ENCODE measurements at regions not wholly inside any gene's neighbourhood (a gene's known extent, or its start where the extent isn't known, plus 50 kb on each side); places are given as distances from the start of the nearest gene placed in this dataset.
"Not testable (repeated sequence)": the region's sequence is repeated elsewhere in the genome, so short reads cannot be mapped to it uniquely, and the experiment has no call there.

- DNase-seq (ENCODE audit: low read depth in 2 of 2): no peak
- Histone ChIP-seq H3K9me3 (ENCODE audit: control insufficient read depth, insufficient read depth, low read depth, low read length) (no peaks in the 10 kb centered on the region), H3K36me3 (ENCODE audit: control insufficient read depth, insufficient read depth, low read length) (no peaks in the 10 kb centered on the region), H3K4me3 (replicated peaks in 1 of 4; ENCODE audit: control extremely low read depth in 1 of 4, insufficient read depth in 1 of 4, low read depth in 3 of 4, low read length in 4 of 4) (no peak overlapping the region), H3K79me2 (ENCODE audit: control insufficient read depth, insufficient read depth, low read length) (no peaks in the 10 kb centered on the region), H2AFZ (ENCODE audit: low read length) (no peak overlapping the region), H4K20me1 (ENCODE audit: control insufficient read depth, extremely low read depth, insufficient read depth, low read length) (no peaks in the 10 kb centered on the region), H3K4me2 (ENCODE audit: extremely low read depth, insufficient read depth, low read length) (no peak overlapping the region), H3K27me3 (ENCODE audit: control insufficient read depth, insufficient read depth, low read length) (no peaks in the 10 kb centered on the region), H3K9ac (ENCODE audit: insufficient read depth, low read length) (no peak overlapping the region), H3K27ac (ENCODE audit: insufficient read depth, low read length) (no peak overlapping the region), H3K4me1 (ENCODE audit: control insufficient read depth, extremely low read depth, insufficient read depth, low read length) (no peaks in the 10 kb centered on the region)
- TF ChIP-seq EZH2 (IDR thresholded peaks at IDR 0.05; ENCODE audit: low read length, missing control alignments): no peak
- no peak for TF ChIP-seq CTCF (conservative IDR thresholded peaks at IDR 0.05 in 1 of 2, IDR thresholded peaks at IDR 0.05 in 1 of 2; ENCODE audit: low read depth in 1 of 2, low read length in 2 of 2)
Observed at GRCh38 chr2:196515608-196516007, 123.9 kb upstream of the CCDC150 start.

GRCh38 chr2:196516564-196516963 is 123.0 kb upstream of the CCDC150 start:
- Histone ChIP-seq H2AFZ (ENCODE audit: low read length) (no peak overlapping the region), H3K4me1 (ENCODE audit: control insufficient read depth, extremely low read depth, insufficient read depth, low read length) (no peaks in the 10 kb centered on the region), H3K27me3 (ENCODE audit: control insufficient read depth, insufficient read depth, low read length) (no peaks in the 10 kb centered on the region), H3K9me3 (ENCODE audit: control insufficient read depth, insufficient read depth, low read depth, low read length) (no peaks in the 10 kb centered on the region), H4K20me1 (ENCODE audit: control insufficient read depth, extremely low read depth, insufficient read depth, low read length) (no peaks in the 10 kb centered on the region), H3K79me2 (ENCODE audit: control insufficient read depth, insufficient read depth, low read length) (no peaks in the 10 kb centered on the region), H3K4me2 (ENCODE audit: extremely low read depth, insufficient read depth, low read length) (no peak overlapping the region), H3K36me3 (ENCODE audit: control insufficient read depth, insufficient read depth, low read length) (no peaks in the 10 kb centered on the region), H3K4me3 (replicated peaks in 1 of 4; ENCODE audit: control extremely low read depth in 1 of 4, insufficient read depth in 1 of 4, low read depth in 3 of 4, low read length in 4 of 4) (no peak overlapping the region), H3K9ac (ENCODE audit: insufficient read depth, low read length) (no peak overlapping the region), H3K27ac (ENCODE audit: insufficient read depth, low read length) (no peak overlapping the region)
- DNase-seq (ENCODE audit: low read depth in 2 of 2): no peak
- TF ChIP-seq CTCF (conservative IDR thresholded peaks at IDR 0.05 in 1 of 2, IDR thresholded peaks at IDR 0.05 in 1 of 2; ENCODE audit: low read depth in 1 of 2, low read length in 2 of 2) (no peak), EZH2 (IDR thresholded peaks at IDR 0.05; ENCODE audit: low read length, missing control alignments) (no peak)

- Histone ChIP-seq H4K20me1 (ENCODE audit: control insufficient read depth, extremely low read depth, insufficient read depth, low read length) (no peaks in the 10 kb centered on the region), H3K27me3 (ENCODE audit: control insufficient read depth, insufficient read depth, low read length) (no peaks in the 10 kb centered on the region), H3K4me3 (replicated peaks in 1 of 4; ENCODE audit: control extremely low read depth in 1 of 4, insufficient read depth in 1 of 4, low read depth in 3 of 4, low read length in 4 of 4) (no peak overlapping the region), H3K36me3 (ENCODE audit: control insufficient read depth, insufficient read depth, low read length) (no peaks in the 10 kb centered on the region), H2AFZ (ENCODE audit: low read length) (no peak overlapping the region), H3K9ac (ENCODE audit: insufficient read depth, low read length) (no peak overlapping the region), H3K4me2 (ENCODE audit: extremely low read depth, insufficient read depth, low read length) (no peak overlapping the region), H3K4me1 (ENCODE audit: control insufficient read depth, extremely low read depth, insufficient read depth, low read length) (no peaks in the 10 kb centered on the region), H3K27ac (ENCODE audit: insufficient read depth, low read length) (no peak overlapping the region), H3K9me3 (ENCODE audit: control insufficient read depth, insufficient read depth, low read depth, low read length) (no peaks in the 10 kb centered on the region), H3K79me2 (ENCODE audit: control insufficient read depth, insufficient read depth, low read length) (no peaks in the 10 kb centered on the region)
- DNase-seq (ENCODE audit: low read depth in 2 of 2): no peak
- TF ChIP-seq CTCF (conservative IDR thresholded peaks at IDR 0.05 in 1 of 2, IDR thresholded peaks at IDR 0.05 in 1 of 2; ENCODE audit: low read depth in 1 of 2, low read length in 2 of 2) (no peak), EZH2 (IDR thresholded peaks at IDR 0.05; ENCODE audit: low read length, missing control alignments) (no peak)
Observed at GRCh38 chr2:196520605-196521004, 118.9 kb upstream of the CCDC150 start.

GRCh38 chr2:196526981-196527725 is 112.4 kb upstream of the CCDC150 start:
- H3K36me3 ChIP-seq (ENCODE audit: control insufficient read depth, insufficient read depth, low read length); H3K79me2 ChIP-seq (ENCODE audit: control insufficient read depth, insufficient read depth, low read length); H3K27me3 ChIP-seq (ENCODE audit: control insufficient read depth, insufficient read depth, low read length); H3K4me3 ChIP-seq (replicated peaks in 1 of 4; ENCODE audit: control extremely low read depth in 1 of 4, insufficient read depth in 1 of 4, low read depth in 3 of 4, low read length in 4 of 4); H3K9me3 ChIP-seq (ENCODE audit: control insufficient read depth, insufficient read depth, low read depth, low read length); H3K4me2 ChIP-seq (ENCODE audit: extremely low read depth, insufficient read depth, low read length); H3K9ac ChIP-seq (ENCODE audit: insufficient read depth, low read length); H2AFZ ChIP-seq (ENCODE audit: low read length); H3K4me1 ChIP-seq (ENCODE audit: control insufficient read depth, extremely low read depth, insufficient read depth, low read length); H3K27ac ChIP-seq (ENCODE audit: insufficient read depth, low read length); DNase-seq (ENCODE audit: low read depth in 2 of 2); H4K20me1 ChIP-seq (ENCODE audit: control insufficient read depth, extremely low read depth, insufficient read depth, low read length): not testable (repeated sequence)
